OCI-LY1 (cell line): ENCODE measurements at regions not wholly inside any gene's neighbourhood (a gene's known extent, or its start where the extent isn't known, plus 50 kb on each side); places are given as distances from the start of the nearest gene placed in this dataset.

Source experiments
- CTCF ChIP-seq: fragments of 200-600 bp; sonication (generic), shearing (Covaris generic); IDR thresholded peaks from 2 replicates; pipeline ENCODE4 v1.5.1; 2017; ENCODE audit warnings: mild to moderate bottlenecking, antibody characterized with exemption, low read length, moderate library complexity, mixed read lengths
- EZH2 ChIP-seq: fragments of 200-600 bp; sonication (generic), shearing (Covaris generic); IDR thresholded peaks from 2 replicates; pipeline ENCODE4 v1.8.0; 2017; ENCODE audit warnings: borderline replicate concordance, mixed run types, mild to moderate bottlenecking, antibody characterized with exemption, low read length, moderate library complexity, mixed read lengths

GRCh38 chr22:47613606-47614350, 851.3 kb downstream of the TBC1D22A start:
- no peak for TF ChIP-seq EZH2
- TF ChIP-seq CTCF: no peak
